Fibroblast of pulmonary artery (primary cell): ENCODE measurements at regions not wholly inside any gene's neighbourhood (a gene's known extent, or its start where the extent isn't known, plus 50 kb on each side); places are given as distances from the start of the nearest gene placed in this dataset.

Experiments used
- DNase-seq: peaks from one replicate; pipeline ENCODE4 v3.0.0-alpha.2; 2010; ENCODE audit warnings: low read depth
- H3K4me3 ChIP-seq: replicated peaks from 2 replicates; pipeline ENCODE4 v1.5.1; 2011; ENCODE audit warnings: low read depth, mild to moderate bottlenecking, control low read depth, low read length, moderate library complexity
- CTCF ChIP-seq: IDR thresholded peaks from 2 replicates; pipeline ENCODE4 v1.5.1; 2011; ENCODE audit warnings: mild to moderate bottlenecking, control low read depth, low read length, inconsistent platforms; ENCODE audit errors: missing control alignments

- DNase-seq = no peak
- TF ChIP-seq CTCF = no peak
- H3K4me3 ChIP-seq = no peak overlapping the region
Measured at GRCh38 chr13:64338671-64339070, 2891.5 kb downstream of the PCDH9 start.

GRCh38 chr13:64333888-64334287 lies 2896.2 kb downstream of the PCDH9 start:
- H3K4me3 ChIP-seq = no peak overlapping the region

GRCh38 chr13:64332048-64332447 lies 2898.1 kb downstream of the PCDH9 start:
- DNase-seq = no peak
- H3K4me3 ChIP-seq = no peak overlapping the region
- no peak for TF ChIP-seq CTCF

More at GRCh38 chr13:64333888-64334287, 2896.2 kb downstream of the PCDH9 start:
- TF ChIP-seq CTCF = no peak
- DNase-seq = no peak

GRCh38 chr13:64327505-64328194 lies 2902.5 kb downstream of the PCDH9 start:
- H3K4me3 ChIP-seq = no peak overlapping the region
- DNase-seq = no peak
- TF ChIP-seq CTCF = no peak

GRCh38 chr13:64314331-64314730 lies 2898.7 kb upstream of the PCDH20 start:
- no peak for TF ChIP-seq CTCF
- no peak overlapping the region for H3K4me3 ChIP-seq
- DNase-seq = peak; percentile 33

GRCh38 chr13:64311948-64312347 lies 2896.3 kb upstream of the PCDH20 start:
- no peak overlapping the region for H3K4me3 ChIP-seq
- no peak for DNase-seq
- no peak for TF ChIP-seq CTCF

- H3K4me3 ChIP-seq = no peak overlapping the region
- TF ChIP-seq CTCF = no peak
- DNase-seq = no peak
Measured at GRCh38 chr13:64311112-64311511, 2895.5 kb upstream of the PCDH20 start.
